Thoracic aorta (tissue), 2 donors: ENCODE measurements at regions not wholly inside any gene's neighbourhood (a gene's known extent, or its start where the extent isn't known, plus 50 kb on each side); places are given as distances from the start of the nearest gene placed in this dataset.

Experiments used
- ATAC-seq: fragments of 150-250 bp; one replicate; pipeline ENCODE4 v1.8.0; 2017; ENCODE audit warnings: low read depth; ENCODE audit not compliant: insufficient number of reproducible peaks, low FRiP score
- DNase-seq: peaks from one replicate; pipeline ENCODE4 v3.0.0-alpha.2; 2020; ENCODE audit warnings: low spot score
- H3K27ac ChIP-seq, 2 donors: fragments of 200-600 bp; sonication (generic); 1 replicate in 1 of 2; 2 replicates in 1 of 2; pipeline ENCODE4 v1.5.1; 2016; ENCODE audit warnings: mild to moderate bottlenecking in 2 of 2, moderate library complexity in 2 of 2
- H3K27me3 ChIP-seq: fragments of 200-600 bp; sonication (generic); replicated peaks from 2 replicates; pipeline ENCODE4 v1.6.0; 2016; ENCODE audit warnings: mild to moderate bottlenecking; ENCODE audit not compliant: insufficient read depth
- H3K36me3 ChIP-seq: fragments of 200-600 bp; sonication (generic); one replicate; pipeline ENCODE4 v1.5.1; 2016
- H3K4me1 ChIP-seq, 2 donors: fragments of 200-600 bp; sonication (generic); 1 replicate in 1 of 2; 2 replicates in 1 of 2; pipeline versions ENCODE4 v1.5.1 to v1.6.0; 2016; ENCODE audit warnings: low read depth in 2 of 2, mild to moderate bottlenecking in 1 of 2; ENCODE audit not compliant: control insufficient read depth in 1 of 2
- H3K4me3 ChIP-seq: fragments of 200-600 bp; sonication (generic); 2 replicates; pipeline ENCODE4 v1.5.1; 2016; ENCODE audit warnings: mild to moderate bottlenecking
- H3K9me3 ChIP-seq: fragments of 200-600 bp; sonication (generic); 2 replicates; pipeline ENCODE4 v1.5.1; 2016
- TF ChIP-seq, protein P1 (sequence below): fragments of 200-600 bp; sonication (generic); IDR thresholded peaks from one replicate; pipeline ENCODE4 v1.5.1; 2019; ENCODE audit warnings: antibody characterized with exemption

DNA sequence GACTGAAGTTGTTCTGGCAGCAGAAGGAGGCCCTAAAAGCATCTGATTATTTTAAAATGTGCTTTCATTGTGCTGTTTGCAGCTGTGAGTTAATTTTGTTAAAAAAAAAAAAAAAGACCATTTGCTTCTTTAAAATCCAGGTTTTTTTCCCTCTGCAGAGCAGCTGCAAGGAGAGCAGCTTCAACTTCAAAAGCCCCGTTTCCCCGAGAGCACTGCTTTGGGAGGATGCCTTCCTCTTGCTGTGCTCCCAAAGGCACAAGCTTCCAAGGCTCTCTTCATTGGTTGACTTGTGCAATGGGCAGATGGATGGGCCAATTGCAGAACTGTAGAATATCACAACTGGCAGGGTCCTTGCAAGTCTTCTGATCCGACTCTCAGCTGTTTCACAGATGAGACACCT, 459.2 kb upstream of the PKN2 start:
- no peaks in the 10 kb centered on the region for H3K9me3 ChIP-seq
- no peaks in the 10 kb centered on the region for H3K36me3 ChIP-seq
- H3K4me3 ChIP-seq, result no peak overlapping the region
- H3K27me3 ChIP-seq, result no peaks in the 10 kb centered on the region
- H3K4me1 ChIP-seq, result no peaks in the 10 kb centered on the region
- DNase-seq, result no peak
- TF ChIP-seq, protein P1, sequence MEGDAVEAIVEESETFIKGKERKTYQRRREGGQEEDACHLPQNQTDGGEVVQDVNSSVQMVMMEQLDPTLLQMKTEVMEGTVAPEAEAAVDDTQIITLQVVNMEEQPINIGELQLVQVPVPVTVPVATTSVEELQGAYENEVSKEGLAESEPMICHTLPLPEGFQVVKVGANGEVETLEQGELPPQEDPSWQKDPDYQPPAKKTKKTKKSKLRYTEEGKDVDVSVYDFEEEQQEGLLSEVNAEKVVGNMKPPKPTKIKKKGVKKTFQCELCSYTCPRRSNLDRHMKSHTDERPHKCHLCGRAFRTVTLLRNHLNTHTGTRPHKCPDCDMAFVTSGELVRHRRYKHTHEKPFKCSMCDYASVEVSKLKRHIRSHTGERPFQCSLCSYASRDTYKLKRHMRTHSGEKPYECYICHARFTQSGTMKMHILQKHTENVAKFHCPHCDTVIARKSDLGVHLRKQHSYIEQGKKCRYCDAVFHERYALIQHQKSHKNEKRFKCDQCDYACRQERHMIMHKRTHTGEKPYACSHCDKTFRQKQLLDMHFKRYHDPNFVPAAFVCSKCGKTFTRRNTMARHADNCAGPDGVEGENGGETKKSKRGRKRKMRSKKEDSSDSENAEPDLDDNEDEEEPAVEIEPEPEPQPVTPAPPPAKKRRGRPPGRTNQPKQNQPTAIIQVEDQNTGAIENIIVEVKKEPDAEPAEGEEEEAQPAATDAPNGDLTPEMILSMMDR, result no peak
- no peak overlapping the region for H3K27ac ChIP-seq
- ATAC-seq, result no peak

DNA sequence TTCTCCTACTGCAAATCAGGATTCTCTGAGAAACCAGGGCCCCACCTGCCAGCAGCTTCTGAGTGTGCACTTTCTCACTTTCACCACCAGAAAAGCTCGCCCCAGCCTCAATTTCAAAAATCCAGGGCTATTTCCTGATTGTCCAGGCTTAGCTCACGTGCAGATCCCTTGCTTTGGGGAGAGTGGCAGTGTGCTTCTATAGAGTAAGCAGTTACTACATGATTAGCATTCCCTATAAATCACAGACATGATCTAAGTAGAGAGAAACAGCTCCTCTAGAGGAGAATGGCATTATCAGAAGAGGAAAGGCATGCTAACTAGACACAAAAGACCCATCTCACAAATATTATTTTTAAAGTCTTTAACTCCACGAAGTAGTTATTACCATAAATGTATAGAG, 456.0 kb upstream of the PKN2 start:
- H3K36me3 ChIP-seq, result no peaks in the 10 kb centered on the region
- DNase-seq (no peak), ATAC-seq (no peak)
- no peak overlapping the region for H3K27ac ChIP-seq
- TF ChIP-seq, protein P1, result no peak
- H3K4me1 ChIP-seq, result no peaks in the 10 kb centered on the region
- H3K4me3 ChIP-seq, result no peak overlapping the region
- no peaks in the 10 kb centered on the region for H3K9me3 ChIP-seq
- H3K27me3 ChIP-seq, result no peaks in the 10 kb centered on the region

DNA sequence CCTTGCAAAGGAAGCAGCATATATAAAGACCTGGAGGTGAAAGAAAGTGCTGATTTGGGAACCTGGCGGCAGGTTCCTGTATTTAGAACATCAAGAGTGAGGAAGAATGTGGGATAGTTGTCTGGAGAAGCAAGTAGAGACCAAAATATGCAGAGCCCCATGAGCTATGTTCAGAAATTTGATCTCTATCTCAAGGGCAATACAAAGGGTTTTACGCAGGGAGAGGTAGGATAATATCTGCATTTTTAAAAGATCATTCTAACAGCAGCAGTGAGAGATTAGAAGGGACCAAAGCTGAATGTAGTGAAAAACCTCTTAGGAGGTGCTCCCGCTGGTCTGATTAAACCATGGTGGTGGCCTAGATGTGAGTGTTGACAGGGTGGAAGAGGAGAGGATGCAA, 453.9 kb upstream of the PKN2 start:
- H3K4me3 ChIP-seq, result no peak overlapping the region
- H3K4me1 ChIP-seq, result no peaks in the 10 kb centered on the region
- no peaks in the 10 kb centered on the region for H3K36me3 ChIP-seq
- H3K27me3 ChIP-seq, result no peaks in the 10 kb centered on the region
- H3K9me3 ChIP-seq, result no peaks in the 10 kb centered on the region
- DNase-seq (no peak), ATAC-seq (no peak)
- TF ChIP-seq, protein P1, result no peak
- H3K27ac ChIP-seq, result no peak overlapping the region

DNA sequence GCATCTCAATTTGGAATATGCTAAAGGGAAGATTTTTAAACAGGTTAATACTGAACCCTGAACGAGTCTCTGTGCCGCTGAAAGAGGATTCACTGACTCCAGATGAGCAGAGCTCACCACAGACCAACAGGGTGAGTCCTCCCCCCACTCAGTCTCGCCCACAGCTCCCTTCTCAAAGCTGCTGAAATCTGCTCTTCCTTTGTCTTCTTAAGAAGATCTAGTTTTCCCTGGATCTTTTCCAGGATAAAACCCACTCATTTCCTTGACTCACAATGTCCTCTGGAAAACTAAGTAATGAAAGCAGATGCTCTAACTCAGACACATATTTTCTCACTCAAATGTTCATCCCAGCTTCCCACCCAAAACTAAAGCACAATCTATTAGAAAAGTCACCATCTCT, 447.0 kb upstream of the PKN2 start:
- DNase-seq, result no peak
- Histone ChIP-seq H3K9me3 (no peaks in the 10 kb centered on the region), H3K27me3 (no peaks in the 10 kb centered on the region), H3K4me1 (no peaks in the 10 kb centered on the region), H3K4me3 (no peak overlapping the region), H3K36me3 (no peaks in the 10 kb centered on the region), H3K27ac (no peak overlapping the region)
- no peak for ATAC-seq
- TF ChIP-seq, protein P1, result no peak

DNA sequence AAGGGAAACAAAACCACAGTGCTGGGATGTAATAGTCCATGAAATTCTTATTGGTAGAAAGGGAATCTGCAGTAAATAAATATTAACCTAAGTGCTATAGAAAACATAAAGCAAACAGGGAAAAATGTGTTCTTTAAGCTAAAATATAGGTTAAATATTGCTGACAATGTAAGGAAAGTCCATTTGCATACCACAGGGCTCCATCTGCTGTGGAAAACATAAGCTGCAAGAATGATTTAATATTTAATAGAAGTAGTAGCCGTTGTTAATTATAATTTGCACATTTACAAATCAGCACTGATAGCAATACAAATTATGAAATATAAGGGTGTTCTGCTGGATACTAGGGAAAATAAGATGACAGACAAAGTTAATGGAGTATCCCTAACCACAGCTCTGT, 444.9 kb upstream of the PKN2 start:
- H3K9me3 ChIP-seq, result no peaks in the 10 kb centered on the region
- H3K4me3 ChIP-seq, result no peak overlapping the region
- H3K27me3 ChIP-seq, result no peaks in the 10 kb centered on the region
- no peaks in the 10 kb centered on the region for H3K36me3 ChIP-seq
- ATAC-seq, result no peak
- TF ChIP-seq, protein P1, result no peak
- DNase-seq, result no peak
- no peak overlapping the region for H3K27ac ChIP-seq
- no peaks in the 10 kb centered on the region for H3K4me1 ChIP-seq
